Panc1 (cell line): ENCODE measurements at regions not wholly inside any gene's neighbourhood (a gene's known extent, or its start where the extent isn't known, plus 50 kb on each side); places are given as distances from the start of the nearest gene placed in this dataset.

Experiments
- ATAC-seq: fragments of 200-7000 bp; cut with Tn5 transposase; 2 replicates; pipeline ENCODE4 v1.9.1; 2020; ENCODE audit warnings: mild to moderate bottlenecking, moderate library complexity
- BruUV-seq: library from RNA; stranded (reverse); fragments of 400-500 nt; replicated peaks from 2 replicates; lab custom pipeline; 2021; lab: Mats Ljungman, UMichigan
- CTCF ChIA-PET: fragments of 300-600 bp; sonication (Branson Sonifier 250); formaldehyde crosslinking; loops from one replicate; lab custom pipeline; 2022; ENCODE audit warnings: antibody characterized with exemption; lab: Charles Lee
- POLR2A ChIA-PET: fragments of 300-600 bp; sonication (Branson Sonifier 250); formaldehyde crosslinking; loops from one replicate; lab custom pipeline; 2022; ENCODE audit warnings: antibody characterized with exemption; lab: Charles Lee
- DNase-seq: peaks from one replicate; pipeline ENCODE4 v3.0.0-alpha.2; 2010; ENCODE audit warnings: low read depth, low spot score
- H3K27ac ChIP-seq: 2 replicates; pipeline ENCODE4 v1.5.1; 2011; ENCODE audit warnings: mild to moderate bottlenecking, low read length, inconsistent platforms
- H3K27me3 ChIP-seq: fragments of 200-500 bp; sonication (Bioruptor generic); 2 replicates; pipeline ENCODE4 v1.6.0; 2014; ENCODE audit warnings: low read length, inconsistent platforms; ENCODE audit not compliant: control insufficient read depth, insufficient read depth
- H3K36me3 ChIP-seq: fragments of 200-500 bp; sonication (Bioruptor generic); 2 replicates; pipeline ENCODE4 v1.5.1; 2014; ENCODE audit warnings: inconsistent platforms, mild to moderate bottlenecking, low read length, moderate library complexity; ENCODE audit not compliant: control insufficient read depth, insufficient read depth
- H3K4me1 ChIP-seq: 2 replicates; pipeline ENCODE4 v1.5.1; 2011; ENCODE audit warnings: inconsistent platforms, mild to moderate bottlenecking, low read length, moderate library complexity; ENCODE audit not compliant: control insufficient read depth, insufficient read depth
- H3K4me3 ChIP-seq, 2 experiments: 2 replicates each; pipeline ENCODE4 v1.5.1; 2011 to 2012; ENCODE audit warnings: low read depth in 2 of 2, low read length in 2 of 2, mild to moderate bottlenecking in 2 of 2, inconsistent platforms in 1 of 2, moderate library complexity in 1 of 2
- H3K9me3 ChIP-seq: fragments of 200-500 bp; sonication (Bioruptor generic); 2 replicates; pipeline ENCODE4 v1.5.1; 2014; ENCODE audit warnings: low read depth, mild to moderate bottlenecking, inconsistent platforms, low read length, moderate library complexity; ENCODE audit not compliant: control insufficient read depth, insufficient read depth
- POLR2AphosphoS5 ChIP-seq: IDR thresholded peaks from 2 replicates; pipeline ENCODE4 v1.6.1; 2012; ENCODE audit warnings: mild to moderate bottlenecking, low read depth, low read length, moderate library complexity
- SIN3A ChIP-seq: IDR thresholded peaks from 2 replicates; pipeline ENCODE4 v1.6.1; 2012; ENCODE audit warnings: low read depth, mild to moderate bottlenecking, low read length, moderate library complexity, borderline replicate concordance; ENCODE audit not compliant: insufficient read depth
- TCF7L2 ChIP-seq: IDR thresholded peaks from 2 replicates; pipeline ENCODE4 v1.6.1; 2011; ENCODE audit warnings: mild to moderate bottlenecking, low read depth, low read length, inconsistent platforms
- in situ Hi-C: cut with HindIII; loops from 2 replicates; pipeline ENCODE4 v1.10.0; 2016; ENCODE audit warnings: low sequenced_read_pairs, low pct_unique_long_range_greater_than_20kb
- intact Hi-C: fragments of 100-400 bp; cut with micrococcal nuclease; formaldehyde crosslinking; loops from one replicate; pipeline ENCODE4 v1.10.0; 2022; ENCODE audit not compliant: unreplicated experiment
- TF ChIP-seq, protein P1 (sequence below): fragments of 450-650 bp; IDR thresholded peaks from 2 replicates; pipeline ENCODE4 v1.5.1; 2017; ENCODE audit warnings: mild to moderate bottlenecking
- TF ChIP-seq, protein P2 (sequence below), 2 experiments: IDR thresholded peaks; 2 replicates each; pipeline ENCODE4 v1.6.1; 2011 to 2012; ENCODE audit warnings: low read depth in 2 of 2, control low read depth in 1 of 2, low read length in 1 of 2, mild to moderate bottlenecking in 1 of 2, moderate library complexity in 1 of 2; ENCODE audit not compliant: insufficient read depth in 1 of 2

DNA sequence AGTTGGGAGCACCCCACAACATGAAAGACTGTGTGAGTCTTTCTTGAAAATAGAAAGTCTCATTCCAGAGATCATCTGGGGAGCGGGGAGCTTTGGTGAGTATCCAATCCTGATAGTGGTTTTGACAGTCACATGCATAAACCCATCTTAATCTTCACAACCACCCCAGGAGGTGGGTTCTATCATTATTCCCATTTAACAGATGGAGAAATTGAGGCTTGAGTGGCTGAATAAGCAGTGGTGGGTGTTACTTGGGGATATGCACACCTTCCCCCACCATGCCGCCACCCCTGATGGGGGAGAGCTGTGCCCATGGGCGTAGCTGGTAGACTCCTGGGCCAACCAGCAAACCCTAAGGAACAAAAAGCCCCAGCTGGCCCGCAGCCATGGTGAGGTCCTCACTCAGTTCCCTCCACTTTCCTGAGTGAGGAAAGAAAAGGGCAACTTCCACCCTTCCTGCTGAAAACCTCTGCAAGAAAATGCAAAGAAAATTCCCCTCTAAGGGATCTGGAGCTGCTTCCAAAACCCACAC, 99.8 kb downstream of the SNX5 start:
- no peak overlapping the region for H3K4me3 ChIP-seq
- CTCF ChIA-PET: no interaction called here
- POLR2A ChIA-PET: no interaction called here
- no peak overlapping the region for H3K27ac ChIP-seq
- DNase-seq (no peak), ATAC-seq (no peak)
- no peak for TF ChIP-seq SIN3A
- TF ChIP-seq, protein P1, sequence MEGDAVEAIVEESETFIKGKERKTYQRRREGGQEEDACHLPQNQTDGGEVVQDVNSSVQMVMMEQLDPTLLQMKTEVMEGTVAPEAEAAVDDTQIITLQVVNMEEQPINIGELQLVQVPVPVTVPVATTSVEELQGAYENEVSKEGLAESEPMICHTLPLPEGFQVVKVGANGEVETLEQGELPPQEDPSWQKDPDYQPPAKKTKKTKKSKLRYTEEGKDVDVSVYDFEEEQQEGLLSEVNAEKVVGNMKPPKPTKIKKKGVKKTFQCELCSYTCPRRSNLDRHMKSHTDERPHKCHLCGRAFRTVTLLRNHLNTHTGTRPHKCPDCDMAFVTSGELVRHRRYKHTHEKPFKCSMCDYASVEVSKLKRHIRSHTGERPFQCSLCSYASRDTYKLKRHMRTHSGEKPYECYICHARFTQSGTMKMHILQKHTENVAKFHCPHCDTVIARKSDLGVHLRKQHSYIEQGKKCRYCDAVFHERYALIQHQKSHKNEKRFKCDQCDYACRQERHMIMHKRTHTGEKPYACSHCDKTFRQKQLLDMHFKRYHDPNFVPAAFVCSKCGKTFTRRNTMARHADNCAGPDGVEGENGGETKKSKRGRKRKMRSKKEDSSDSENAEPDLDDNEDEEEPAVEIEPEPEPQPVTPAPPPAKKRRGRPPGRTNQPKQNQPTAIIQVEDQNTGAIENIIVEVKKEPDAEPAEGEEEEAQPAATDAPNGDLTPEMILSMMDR: no peak
- no peak for TF ChIP-seq TCF7L2
- no peak for TF ChIP-seq POLR2AphosphoS5
- no peaks in the 10 kb centered on the region for H3K9me3 ChIP-seq
- no peaks in the 10 kb centered on the region; the same call in 1 of the 2 replicates for H3K4me1 ChIP-seq
- H3K36me3 ChIP-seq: no peaks in the 10 kb centered on the region
- in situ Hi-C loops (no loop called here), intact Hi-C loops (no loop called here)
- H3K27me3 ChIP-seq: peaks cover 5% of the 10 kb centered on the region; the same call in 1 of the 2 replicates
- BruUV-seq: no TSS peak

DNA sequence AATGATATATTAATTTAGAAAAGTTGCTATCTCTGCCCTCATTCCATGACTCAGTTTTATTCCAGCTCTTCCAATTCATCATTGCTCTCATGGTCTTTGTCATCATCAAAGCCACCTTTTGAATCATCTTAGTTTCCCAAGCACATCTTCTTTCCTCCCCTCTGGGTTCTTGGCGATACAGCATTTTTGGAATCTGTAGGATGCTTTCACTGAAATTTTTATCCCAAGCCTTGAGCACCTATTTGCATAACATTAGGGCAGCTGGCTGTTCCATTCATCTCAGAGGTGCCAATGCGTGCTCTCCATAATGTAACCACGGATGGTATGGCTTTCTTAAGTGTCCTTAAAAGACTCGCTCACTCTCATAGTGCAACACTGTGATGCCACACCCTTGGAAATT, 100.4 kb downstream of the SNX5 start:
- no peak overlapping the region for H3K27ac ChIP-seq
- DNase-seq: no peak
- H3K36me3 ChIP-seq: no peaks in the 10 kb centered on the region
- in situ Hi-C loops (no loop called here), intact Hi-C loops (no loop called here)
- no TSS peak for BruUV-seq
- ChIA-PET POLR2A (no interaction called here), CTCF (no interaction called here)
- H3K4me3 ChIP-seq: no peak overlapping the region
- H3K4me1 ChIP-seq: no peaks in the 10 kb centered on the region; the same call in 1 of the 2 replicates
- H3K9me3 ChIP-seq: no peaks in the 10 kb centered on the region
- no peak for ATAC-seq
- H3K27me3 ChIP-seq: peaks cover 5% of the 10 kb centered on the region; the same call in 1 of the 2 replicates
- TF ChIP-seq, protein P2, sequence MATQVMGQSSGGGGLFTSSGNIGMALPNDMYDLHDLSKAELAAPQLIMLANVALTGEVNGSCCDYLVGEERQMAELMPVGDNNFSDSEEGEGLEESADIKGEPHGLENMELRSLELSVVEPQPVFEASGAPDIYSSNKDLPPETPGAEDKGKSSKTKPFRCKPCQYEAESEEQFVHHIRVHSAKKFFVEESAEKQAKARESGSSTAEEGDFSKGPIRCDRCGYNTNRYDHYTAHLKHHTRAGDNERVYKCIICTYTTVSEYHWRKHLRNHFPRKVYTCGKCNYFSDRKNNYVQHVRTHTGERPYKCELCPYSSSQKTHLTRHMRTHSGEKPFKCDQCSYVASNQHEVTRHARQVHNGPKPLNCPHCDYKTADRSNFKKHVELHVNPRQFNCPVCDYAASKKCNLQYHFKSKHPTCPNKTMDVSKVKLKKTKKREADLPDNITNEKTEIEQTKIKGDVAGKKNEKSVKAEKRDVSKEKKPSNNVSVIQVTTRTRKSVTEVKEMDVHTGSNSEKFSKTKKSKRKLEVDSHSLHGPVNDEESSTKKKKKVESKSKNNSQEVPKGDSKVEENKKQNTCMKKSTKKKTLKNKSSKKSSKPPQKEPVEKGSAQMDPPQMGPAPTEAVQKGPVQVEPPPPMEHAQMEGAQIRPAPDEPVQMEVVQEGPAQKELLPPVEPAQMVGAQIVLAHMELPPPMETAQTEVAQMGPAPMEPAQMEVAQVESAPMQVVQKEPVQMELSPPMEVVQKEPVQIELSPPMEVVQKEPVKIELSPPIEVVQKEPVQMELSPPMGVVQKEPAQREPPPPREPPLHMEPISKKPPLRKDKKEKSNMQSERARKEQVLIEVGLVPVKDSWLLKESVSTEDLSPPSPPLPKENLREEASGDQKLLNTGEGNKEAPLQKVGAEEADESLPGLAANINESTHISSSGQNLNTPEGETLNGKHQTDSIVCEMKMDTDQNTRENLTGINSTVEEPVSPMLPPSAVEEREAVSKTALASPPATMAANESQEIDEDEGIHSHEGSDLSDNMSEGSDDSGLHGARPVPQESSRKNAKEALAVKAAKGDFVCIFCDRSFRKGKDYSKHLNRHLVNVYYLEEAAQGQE (IDR thresholded peaks at IDR 0.05; ENCODE audit: insufficient read depth in 1 of 2, low read depth in 2 of 2, low read length in 1 of 2): no peak
- TF ChIP-seq, protein P1: no peak
- no peak for TF ChIP-seq POLR2AphosphoS5
- TF ChIP-seq TCF7L2: no peak
- no peak for TF ChIP-seq SIN3A
